Stimulated activated CD4-positive, alpha-beta T cell treated with anti-CD3 and anti-CD28 coated beads, Interleukin-2, amount 100 ng/mL, for 24 hours (primary cell): ENCODE measurements at regions not wholly inside any gene's neighbourhood (a gene's known extent, or its start where the extent isn't known, plus 50 kb on each side); places are given as distances from the start of the nearest gene placed in this dataset.

Experiments
- DNase-seq, 2 donors: peaks; one replicate each; pipeline ENCODE4 v3.0.0-alpha.2; 2020

- DNase-seq, result no peak
Observed at GRCh38 chr3:117201901-117202774, 492.6 kb downstream of the TUSC7 start.

GRCh38 chr3:117217355-117217754 lies 507.8 kb downstream of the TUSC7 start:
- DNase-seq, result no peak

- no peak for DNase-seq
Observed at GRCh38 chr3:117217760-117218316, 508.3 kb downstream of the TUSC7 start.

- no peak for DNase-seq
Observed at GRCh38 chr3:117218641-117219048, 509.1 kb downstream of the TUSC7 start.

- no peak for DNase-seq
Observed at GRCh38 chr3:117219296-117219695, 509.7 kb downstream of the TUSC7 start.

- DNase-seq, result no peak
Observed at GRCh38 chr3:117226932-117227331, 517.4 kb downstream of the TUSC7 start.

- no peak for DNase-seq
Observed at GRCh38 chr3:117228466-117228865, 518.9 kb downstream of the TUSC7 start.

GRCh38 chr3:117230924-117231323 lies 521.3 kb downstream of the TUSC7 start:
- DNase-seq, result no peak

GRCh38 chr3:117234331-117234730 lies 524.8 kb downstream of the TUSC7 start:
- DNase-seq, result no peak

- no peak for DNase-seq
Observed at GRCh38 chr3:117235304-117235703, 525.7 kb downstream of the TUSC7 start.

GRCh38 chr3:117238806-117239205 lies 529.2 kb downstream of the TUSC7 start:
- DNase-seq, result no peak

- DNase-seq, result no peak
Observed at GRCh38 chr3:117243657-117244056, 534.1 kb downstream of the TUSC7 start.

GRCh38 chr3:117246771-117247555 lies 537.4 kb downstream of the TUSC7 start:
- no peak for DNase-seq

- DNase-seq, result no peak
Observed at GRCh38 chr3:117248153-117248552, 538.6 kb downstream of the TUSC7 start.

- no peak for DNase-seq
Observed at GRCh38 chr3:117252208-117252607, 542.6 kb downstream of the TUSC7 start.

GRCh38 chr3:117252651-117253050 lies 543.1 kb downstream of the TUSC7 start:
- no peak for DNase-seq

- DNase-seq, result no peak
Observed at GRCh38 chr3:117253636-117254035, 544.1 kb downstream of the TUSC7 start.

- DNase-seq, result no peak
Observed at GRCh38 chr3:117254985-117255384, 545.4 kb downstream of the TUSC7 start.

- no peak for DNase-seq
Observed at GRCh38 chr3:117255736-117256135, 546.2 kb downstream of the TUSC7 start.

- no peak for DNase-seq
Observed at GRCh38 chr3:117261983-117262421, 552.4 kb downstream of the TUSC7 start.

GRCh38 chr3:117263270-117263669 lies 553.7 kb downstream of the TUSC7 start:
- DNase-seq, result no peak

GRCh38 chr3:117263745-117264144 lies 554.2 kb downstream of the TUSC7 start:
- no peak for DNase-seq

- DNase-seq, result no peak
Observed at GRCh38 chr3:117264204-117264994, 554.8 kb downstream of the TUSC7 start.
